IMR-90 (cell line): ENCODE measurements at regions not wholly inside any gene's neighbourhood (a gene's known extent, or its start where the extent isn't known, plus 50 kb on each side); places are given as distances from the start of the nearest gene placed in this dataset.

Source experiments
- ATAC-seq: fragments of 200-7000 bp; cut with Tn5 transposase; 2 replicates; pipeline ENCODE4 v1.9.1; 2020; ENCODE audit warnings: low read depth, mild to moderate bottlenecking, moderate library complexity
- BruUV-seq: library from RNA; stranded (reverse); fragments of 400-500 nt; replicated peaks from 2 replicates; lab custom pipeline; 2021; lab: Mats Ljungman, UMichigan
- CTCF ChIA-PET: fragments of 300-600 bp; formaldehyde crosslinking; extraction: SDS; loops from one replicate; lab custom pipeline; 2021; ENCODE audit warnings: antibody characterized with exemption; lab: Yijun Ruan, JAX
- POLR2A ChIA-PET: fragments of 300-600 bp; sonication (Branson Sonifier 250); formaldehyde crosslinking; loops from one replicate; lab custom pipeline; 2022; ENCODE audit warnings: antibody characterized with exemption; ENCODE audit not compliant: unreplicated experiment; lab: Charles Lee
- DNase-seq: peaks from one replicate; pipeline ENCODE4 v3.0.0; 2013
- H2AFZ ChIP-seq: replicated peaks from 2 replicates; pipeline ENCODE3; 2013; ENCODE audit warnings: low read length, mild to moderate bottlenecking; ENCODE audit not compliant: poor library complexity
- H2AK5ac ChIP-seq: 2 replicates; pipeline ENCODE4 v1.6.1; 2013; ENCODE audit warnings: low read depth, low read length, inconsistent platforms
- H2AK9ac ChIP-seq: replicated peaks from 2 replicates; pipeline ENCODE3; 2013; ENCODE audit warnings: mild to moderate bottlenecking, low read depth, low read length, moderate library complexity; ENCODE audit not compliant: poor library complexity
- H2BK120ac ChIP-seq: 2 replicates; pipeline ENCODE4 v1.6.1; 2013; ENCODE audit warnings: low read depth, low read length, inconsistent platforms
- H2BK15ac ChIP-seq: 3 replicates; pipeline ENCODE4 v1.6.1; 2013; ENCODE audit warnings: low read depth, low read length, inconsistent platforms
- H2BK20ac ChIP-seq: 2 replicates; pipeline ENCODE4 v1.6.1; 2013; ENCODE audit warnings: low read depth, mild to moderate bottlenecking, inconsistent platforms, low read length, moderate library complexity
- H2BK5ac ChIP-seq: 2 replicates; pipeline ENCODE4 v1.6.1; 2013; ENCODE audit warnings: mild to moderate bottlenecking, low read depth, low read length, inconsistent platforms; ENCODE audit not compliant: poor library complexity, severe bottlenecking
- H3K14ac ChIP-seq: replicated peaks from 2 replicates; pipeline ENCODE4 v1.6.1; 2013; ENCODE audit warnings: low read depth, low read length, inconsistent platforms
- H3K18ac ChIP-seq: 2 replicates; pipeline ENCODE4 v1.6.1; 2013; ENCODE audit warnings: low read depth, low read length, control low read depth
- H3K23ac ChIP-seq: 2 replicates; pipeline ENCODE4 v1.6.1; 2013; ENCODE audit warnings: low read depth, low read length, inconsistent platforms
- H3K27ac ChIP-seq: 2 replicates; pipeline ENCODE4 v1.5.1; 2013; ENCODE audit warnings: mild to moderate bottlenecking, control low read depth, low read length; ENCODE audit not compliant: insufficient read depth
- H3K27me3 ChIP-seq: 2 replicates; pipeline ENCODE4 v1.6.1; 2013; ENCODE audit warnings: low read length; ENCODE audit not compliant: control insufficient read depth, insufficient read depth
- H3K36me3 ChIP-seq: 2 replicates; pipeline ENCODE4 v1.6.1; 2013; ENCODE audit warnings: low read length, mixed read lengths; ENCODE audit not compliant: control insufficient read depth, insufficient read depth
- H3K4ac ChIP-seq: 2 replicates; pipeline ENCODE4 v1.6.1; 2013; ENCODE audit warnings: low read depth, low read length, inconsistent platforms
- H3K4me1 ChIP-seq: 2 replicates; pipeline ENCODE4 v1.6.1; 2013; ENCODE audit warnings: low read length, mixed read lengths; ENCODE audit not compliant: control insufficient read depth, insufficient read depth
- H3K4me2 ChIP-seq: 2 replicates; pipeline ENCODE4 v1.6.1; 2013; ENCODE audit warnings: low read depth, mild to moderate bottlenecking, control low read depth, low read length, moderate library complexity
- H3K4me3 ChIP-seq: 2 replicates; pipeline ENCODE4 v1.5.1; 2013; ENCODE audit warnings: low read depth, mild to moderate bottlenecking, control low read depth, low read length, moderate library complexity; ENCODE audit not compliant: insufficient read depth
- H3K56ac ChIP-seq: 2 replicates; pipeline ENCODE4 v1.6.1; 2013; ENCODE audit warnings: low read length, inconsistent platforms; ENCODE audit not compliant: insufficient read depth; ENCODE audit errors: extremely low read depth
- H3K79me1 ChIP-seq, 2 experiments: 2 replicates each; pipeline ENCODE4 v1.6.1; 2013; ENCODE audit warnings: low read length in 2 of 2, inconsistent platforms in 1 of 2, low read depth in 1 of 2
- H3K9ac ChIP-seq: 2 replicates; pipeline ENCODE4 v1.6.1; 2013; ENCODE audit warnings: low read depth, low read length, control low read depth
- H3K9me1 ChIP-seq: 2 replicates; pipeline ENCODE4 v1.6.1; 2013; ENCODE audit warnings: low read length, inconsistent platforms; ENCODE audit not compliant: insufficient read depth
- H3K9me3 ChIP-seq: 2 replicates; pipeline ENCODE4 v1.6.1; 2013; ENCODE audit warnings: low read length; ENCODE audit not compliant: control insufficient read depth, insufficient read depth
- H4K20me1 ChIP-seq: 2 replicates; pipeline ENCODE4 v1.6.1; 2013; ENCODE audit warnings: low read length, inconsistent platforms; ENCODE audit not compliant: insufficient read depth
- H4K5ac ChIP-seq: 2 replicates; pipeline ENCODE4 v1.6.1; 2013; ENCODE audit warnings: mild to moderate bottlenecking, low read depth, low read length, control low read depth
- H4K8ac ChIP-seq, 2 experiments: 2 replicates each; pipeline ENCODE4 v1.6.1; 2013; ENCODE audit warnings: low read depth in 2 of 2, low read length in 2 of 2, control low read depth in 1 of 2, inconsistent platforms in 1 of 2
- H4K91ac ChIP-seq: 2 replicates; pipeline ENCODE4 v1.6.1; 2013; ENCODE audit warnings: low read depth, low read length, inconsistent platforms; ENCODE audit not compliant: insufficient read depth
- CEBPB ChIP-seq: IDR thresholded peaks from 2 replicates; pipeline ENCODE4 v1.6.1; 2012; ENCODE audit warnings: low read depth, low read length, improper control_type of control experiment
- CHD1 ChIP-seq: IDR thresholded peaks from 2 replicates; pipeline ENCODE4 v1.6.1; 2012; ENCODE audit warnings: low read depth, low read length, improper control_type of control experiment
- CTCF ChIP-seq: conservative IDR thresholded peaks from 2 replicates; pipeline ENCODE4 v1.5.1; 2012; ENCODE audit warnings: mild to moderate bottlenecking, low read depth, low read length, improper control_type of control experiment
- FOS ChIP-seq: fragments of 150-350 bp; IDR thresholded peaks from 2 replicates; pipeline ENCODE4 v1.6.1; 2016; ENCODE audit warnings: low read depth, low read length
- MAZ ChIP-seq: IDR thresholded peaks from 2 replicates; pipeline ENCODE4 v1.6.1; 2012; ENCODE audit warnings: low read depth, mild to moderate bottlenecking, low read length, improper control_type of control experiment, moderate library complexity, borderline replicate concordance
- NFE2L2 ChIP-seq: fragments of 150-350 bp; IDR thresholded peaks from 2 replicates; pipeline ENCODE4 v1.6.1; 2016; ENCODE audit warnings: low read depth, mild to moderate bottlenecking, low read length
- RAD21 ChIP-seq: IDR thresholded peaks from 2 replicates; pipeline ENCODE4 v1.6.1; 2012; ENCODE audit warnings: low read length, improper control_type of control experiment
- RCOR1 ChIP-seq: IDR thresholded peaks from 2 replicates; pipeline ENCODE4 v1.6.1; 2012; ENCODE audit warnings: mild to moderate bottlenecking, low read length, improper control_type of control experiment; ENCODE audit not compliant: insufficient replicate concordance
- SMC3 ChIP-seq: fragments of 150-350 bp; IDR thresholded peaks from 2 replicates; pipeline ENCODE4 v1.6.1; 2016; ENCODE audit warnings: low read depth, mild to moderate bottlenecking, antibody characterized with exemption, low read length, moderate library complexity
- WGBS, 2 experiments: methylation state at CpG; one replicate each; pipeline versions ENCODE4 v1.1.5 to v1.1.7; 2013; ENCODE audit warnings: missing lambda C conversion rate in 2 of 2; ENCODE audit not compliant: insufficient read length in 1 of 2; ENCODE audit errors: extremely low coverage in 2 of 2; 5-methylcytosine and 5-hydroxymethylcytosine counted together
- dilution Hi-C: fragments of 300-500 bp; cut with HindIII; formaldehyde crosslinking; loops from one replicate; pipeline ENCODE4 v1.14.3; 2018; ENCODE audit warnings: low sequenced_read_pairs; ENCODE audit not compliant: unreplicated experiment
- in situ Hi-C: fragments of 300-500 bp; cut with MboI; formaldehyde crosslinking; loops from 3 replicates; pipeline ENCODE4 v1.14.3; 2019; ENCODE audit warnings: low sequenced_read_pairs, inconsistent platforms, mixed read lengths
- intact Hi-C: fragments of 100-400 bp; cut with micrococcal nuclease; formaldehyde crosslinking; loops from 2 replicates; pipeline ENCODE4 v1.10.0; 2022

- Histone ChIP-seq H3K9me1 (no peaks in the 10 kb centered on the region), H2AFZ (no peak overlapping the region), H4K20me1 (no peaks in the 10 kb centered on the region), H3K56ac (no peak overlapping the region), H3K4me1 (peaks cover 4% of the 10 kb centered on the region; the same call in 1 of the 2 replicates), H3K4me3 (no peak overlapping the region), H3K27ac (no peak overlapping the region), H3K27me3 (no peaks in the 10 kb centered on the region), H2BK15ac (no peak overlapping the region), H2BK5ac (no peak overlapping the region), H3K9ac (no peak overlapping the region), H3K79me1 (no peaks in the 10 kb centered on the region), H4K8ac (no peak overlapping the region), H2AK5ac (no peak overlapping the region), H4K5ac (no peak overlapping the region), H3K23ac (no peak overlapping the region), H2AK9ac (no peak overlapping the region), H3K9me3 (no peaks in the 10 kb centered on the region), H3K36me3 (no peaks in the 10 kb centered on the region), H2BK120ac (no peak overlapping the region), H3K4ac (no peak overlapping the region), H3K4me2 (no peak overlapping the region), H4K91ac (no peak overlapping the region), H3K18ac (no peak overlapping the region), H2BK20ac (no peak overlapping the region), H3K14ac (no peak overlapping the region)
- intact Hi-C loops, result loop anchor here (10.0 kb wide), 1 partner anchor 324 kb away; the partner anchor contains the start of gene TMEM131L
- dilution Hi-C loops, result no loop called here
- POLR2A ChIA-PET, result no interaction called here
- TF ChIP-seq FOS (no peak), MAZ (no peak), RAD21 (no peak), SMC3 (no peak), RCOR1 (no peak), CEBPB (no peak), NFE2L2 (no peak), CTCF (no peak), CHD1 (no peak)
- ATAC-seq (no peak), DNase-seq (no peak)
- in situ Hi-C loops, result loop anchor here (5.0 kb wide), 2 partner anchors 176 to 436 kb away; no protein-coding TSS in a partner anchor
- BruUV-seq, result no TSS peak
- CTCF ChIA-PET, result interaction anchor here (1.0 kb wide), 1 partner anchor 177 kb away, joined by 3 read pairs; no protein-coding TSS in a partner anchor
- WGBS, 2 experiments, result no CpG with 5 or more reads among the region's 1 CpG
Observed at GRCh38 chr4:153141238-153141637, 63.0 kb upstream of the TRIM2 start.
